Spleen (tissue), 7 donors: ENCODE measurements at regions not wholly inside any gene's neighbourhood (a gene's known extent, or its start where the extent isn't known, plus 50 kb on each side); places are given as distances from the start of the nearest gene placed in this dataset.

ENCODE experiments used
- POLR2A ChIP-seq, 3 donors: fragments of 450-650 bp; IDR thresholded peaks; one replicate each; pipeline ENCODE4 v1.5.1; 2017; ENCODE audit warnings: antibody characterized with exemption in 3 of 3, mild to moderate bottlenecking in 1 of 3
- POLR2AphosphoS5 ChIP-seq, 3 donors: sonication (generic); formaldehyde crosslinking; IDR thresholded peaks; one replicate each; pipeline ENCODE4 v1.5.1; 2017; ENCODE audit warnings: antibody characterized with exemption in 3 of 3
- TF ChIP-seq, protein P1 (sequence below), 11 experiments: fragments of 200-600 bp in 7 of 11; fragments of 450-650 bp in 4 of 11; sonication (generic) in 4 of 11; IDR thresholded peaks in 8 of 11; conservative IDR thresholded peaks in 3 of 11; 1 replicate in 7 of 11; 2 replicates in 4 of 11; pipeline versions ENCODE4 v1.4.0 to v1.8.0; 2016 to 2021; ENCODE audit warnings: antibody characterized with exemption in 11 of 11, inconsistent platforms in 4 of 11, mild to moderate bottlenecking in 1 of 11
- donor health status: DM: no; HTN: no; CAD: no; lungs with moderate emphysema.
- donor health status: DM: no; HTN: no; CAD: no.
- donor health status: DM: no; HTN: no; CAD: no.

DNA sequence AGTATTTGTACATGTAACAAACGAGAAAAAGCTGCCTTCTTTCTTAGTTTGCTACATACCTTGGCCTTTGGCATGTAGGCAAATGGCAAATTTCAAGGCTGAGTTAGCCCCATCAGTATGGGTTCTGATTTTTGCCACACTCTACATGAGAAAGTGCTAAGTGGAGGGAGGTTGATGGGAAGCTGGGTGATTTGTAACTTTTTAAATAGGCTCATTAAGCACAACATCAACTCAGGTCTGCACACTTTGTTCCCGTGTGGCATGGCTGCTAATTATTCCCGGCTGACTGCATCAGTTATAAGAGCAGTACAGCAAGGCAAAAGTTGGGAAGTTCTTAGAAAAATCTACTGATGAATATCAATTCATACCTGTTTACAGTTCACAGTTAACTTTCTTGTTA, 172.8 kb upstream of the MAP3K7 start:
- TF ChIP-seq, protein P1, sequence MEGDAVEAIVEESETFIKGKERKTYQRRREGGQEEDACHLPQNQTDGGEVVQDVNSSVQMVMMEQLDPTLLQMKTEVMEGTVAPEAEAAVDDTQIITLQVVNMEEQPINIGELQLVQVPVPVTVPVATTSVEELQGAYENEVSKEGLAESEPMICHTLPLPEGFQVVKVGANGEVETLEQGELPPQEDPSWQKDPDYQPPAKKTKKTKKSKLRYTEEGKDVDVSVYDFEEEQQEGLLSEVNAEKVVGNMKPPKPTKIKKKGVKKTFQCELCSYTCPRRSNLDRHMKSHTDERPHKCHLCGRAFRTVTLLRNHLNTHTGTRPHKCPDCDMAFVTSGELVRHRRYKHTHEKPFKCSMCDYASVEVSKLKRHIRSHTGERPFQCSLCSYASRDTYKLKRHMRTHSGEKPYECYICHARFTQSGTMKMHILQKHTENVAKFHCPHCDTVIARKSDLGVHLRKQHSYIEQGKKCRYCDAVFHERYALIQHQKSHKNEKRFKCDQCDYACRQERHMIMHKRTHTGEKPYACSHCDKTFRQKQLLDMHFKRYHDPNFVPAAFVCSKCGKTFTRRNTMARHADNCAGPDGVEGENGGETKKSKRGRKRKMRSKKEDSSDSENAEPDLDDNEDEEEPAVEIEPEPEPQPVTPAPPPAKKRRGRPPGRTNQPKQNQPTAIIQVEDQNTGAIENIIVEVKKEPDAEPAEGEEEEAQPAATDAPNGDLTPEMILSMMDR (IDR thresholded peaks at IDR 0.05 in 8 of 11, conservative IDR thresholded peaks at IDR 0.05 in 3 of 11), result no peak
- TF ChIP-seq POLR2A (IDR thresholded peaks at IDR 0.05) (no peak), POLR2AphosphoS5 (IDR thresholded peaks at IDR 0.05) (no peak)
